Activated T-cell treated with anti-CD3 and anti-CD28 coated beads, Interleukin-2, amount 50 U/mL, for 48 hours (primary cell): ENCODE measurements at regions not wholly inside any gene's neighbourhood (a gene's known extent, or its start where the extent isn't known, plus 50 kb on each side); places are given as distances from the start of the nearest gene placed in this dataset.
"Not testable (repeated sequence)": the region's sequence is repeated elsewhere in the genome, so short reads cannot be mapped to it uniquely, and the experiment has no call there.

Source experiments
- DNase-seq, 2 experiments: peaks; one replicate each; pipeline ENCODE4 v3.0.0-alpha.2; 2020

GRCh38 chr1:157460381-157460780 is 91.9 kb downstream of the FCRL5 start:
- no peak for DNase-seq

GRCh38 chr1:157457279-157457678 is 95.0 kb downstream of the FCRL5 start:
- DNase-seq = no peak

GRCh38 chr1:157455318-157455717 is 97.0 kb downstream of the FCRL5 start:
- DNase-seq = no peak

- no peak for DNase-seq
Measured at GRCh38 chr1:157450106-157450505, 102.2 kb downstream of the FCRL5 start.

GRCh38 chr1:157448636-157449035 is 103.7 kb downstream of the FCRL5 start:
- DNase-seq = no peak

GRCh38 chr1:157446356-157446755 is 106.0 kb downstream of the FCRL5 start:
- not testable (repeated sequence) for DNase-seq

- DNase-seq = not testable (repeated sequence)
Measured at GRCh38 chr1:157445616-157446140, 106.6 kb downstream of the FCRL5 start.

- no peak for DNase-seq
Measured at GRCh38 chr1:157442065-157442464, 110.2 kb downstream of the FCRL5 start.

GRCh38 chr1:157439302-157439954 is 112.9 kb downstream of the FCRL5 start:
- no peak for DNase-seq

- DNase-seq = no peak
Measured at GRCh38 chr1:157438613-157439012, 113.7 kb downstream of the FCRL5 start.

GRCh38 chr1:157438146-157438545 is 114.2 kb downstream of the FCRL5 start:
- no peak for DNase-seq

- DNase-seq = no peak
Measured at GRCh38 chr1:157437296-157437695, 115.0 kb downstream of the FCRL5 start.

- DNase-seq = no peak
Measured at GRCh38 chr1:157431751-157432150, 120.6 kb downstream of the FCRL5 start.

GRCh38 chr1:157429601-157430240 is 122.6 kb downstream of the FCRL5 start:
- no peak for DNase-seq

- DNase-seq = not testable (repeated sequence)
Measured at GRCh38 chr1:157423764-157424163, 128.6 kb downstream of the FCRL5 start.

- no peak for DNase-seq
Measured at GRCh38 chr1:157419845-157420542, 132.3 kb downstream of the FCRL5 start.

GRCh38 chr1:157418659-157419058 is 133.7 kb downstream of the FCRL5 start:
- no peak for DNase-seq

GRCh38 chr1:157418231-157418630 is 134.1 kb downstream of the FCRL5 start:
- no peak for DNase-seq

- DNase-seq = no peak
Measured at GRCh38 chr1:157415661-157416060, 136.7 kb downstream of the FCRL5 start.

GRCh38 chr1:157412308-157412707 is 140.0 kb downstream of the FCRL5 start:
- DNase-seq = no peak

GRCh38 chr1:157411769-157412168 is 140.5 kb downstream of the FCRL5 start:
- no peak for DNase-seq

GRCh38 chr1:157411064-157411463 is 141.3 kb downstream of the FCRL5 start:
- no peak for DNase-seq

GRCh38 chr1:157410457-157410856 is 141.9 kb downstream of the FCRL5 start:
- DNase-seq = no peak

- DNase-seq = no peak
Measured at GRCh38 chr1:157409927-157410326, 142.4 kb downstream of the FCRL5 start.
